ENCODE measurements at regions not wholly inside any gene's neighbourhood (a gene's known extent, or its start where the extent isn't known, plus 50 kb on each side); places are given as distances from the start of the nearest gene placed in this dataset.

DNA sequence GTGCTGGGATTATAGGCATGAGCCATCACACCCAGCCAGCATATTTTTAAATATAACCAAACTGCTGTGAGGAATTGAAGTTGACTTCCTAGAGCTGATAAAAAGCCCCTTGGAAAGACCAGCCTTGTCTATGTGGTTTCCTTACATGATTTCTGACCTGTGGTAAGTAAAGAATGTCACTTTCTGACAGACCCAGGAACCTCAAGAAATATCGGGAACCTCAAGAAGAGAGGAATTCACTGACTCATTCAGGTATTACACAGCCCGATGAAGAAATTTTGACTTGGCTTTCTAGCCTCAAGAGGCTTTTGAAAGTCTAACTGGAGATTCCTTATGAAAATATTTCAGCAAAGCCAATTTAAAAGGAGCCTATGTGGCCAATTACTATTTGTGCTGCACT lies 71.8 kb downstream of the FOXF2 start:
- TF ChIP-seq POLR2A (IDR thresholded peaks at IDR 0.05; ENCODE audit: low read length) (no peak), GATA1 (IDR thresholded peaks at IDR 0.05; ENCODE audit: low read depth, low read length) (no peak)
